ENCODE measurements at regions not wholly inside any gene's neighbourhood (a gene's known extent, or its start where the extent isn't known, plus 50 kb on each side); places are given as distances from the start of the nearest gene placed in this dataset.

DNA sequence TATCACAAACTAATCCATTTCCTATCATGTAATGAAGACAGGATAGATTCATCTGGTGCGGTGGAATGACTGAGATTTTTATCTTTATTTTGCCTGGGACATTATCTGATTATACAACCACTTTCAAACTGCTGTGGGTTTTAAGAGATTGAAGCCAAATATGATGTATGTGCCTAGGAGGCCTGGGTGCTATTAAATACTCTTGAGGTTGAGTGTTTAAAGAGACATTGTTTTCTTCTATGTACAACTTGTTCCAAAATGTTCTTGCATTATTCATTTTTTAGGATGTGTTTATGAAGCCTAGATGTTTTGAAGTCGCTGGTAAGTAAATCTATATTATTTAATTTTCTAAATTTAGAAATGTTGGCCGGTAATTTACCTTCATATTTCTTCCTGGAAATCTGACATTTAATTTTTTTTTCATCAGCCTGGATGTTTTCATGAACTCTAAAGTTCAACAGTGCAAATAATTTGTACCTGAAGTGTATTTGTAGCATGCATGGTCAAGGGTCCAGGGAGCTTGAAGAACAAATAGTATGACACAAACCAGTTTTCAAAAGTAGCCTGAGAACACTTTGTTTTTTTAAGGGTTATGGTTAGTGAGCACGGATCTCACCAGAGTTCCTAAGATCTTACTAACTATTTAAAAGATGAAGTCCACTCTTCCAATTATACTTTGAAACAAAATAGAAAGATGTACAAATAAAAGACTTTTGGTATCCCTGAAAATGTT is 72.8 kb upstream of the ATP8A1 start:
- Mint-ChIP-seq H3K36me3 (ENCODE audit: low read depth) (no peaks in the 10 kb centered on the region), H3K9me3 (peaks cover 8% of the 10 kb centered on the region), H3K27ac (no peak overlapping the region), H3K4me3 (no peak overlapping the region), H3K4me1 (no peaks in the 10 kb centered on the region), H3K27me3 (no peaks in the 10 kb centered on the region)
- DNase-seq: no peak
- ChIA-PET CTCF (no interaction called here), POLR2A (no interaction called here)

DNA sequence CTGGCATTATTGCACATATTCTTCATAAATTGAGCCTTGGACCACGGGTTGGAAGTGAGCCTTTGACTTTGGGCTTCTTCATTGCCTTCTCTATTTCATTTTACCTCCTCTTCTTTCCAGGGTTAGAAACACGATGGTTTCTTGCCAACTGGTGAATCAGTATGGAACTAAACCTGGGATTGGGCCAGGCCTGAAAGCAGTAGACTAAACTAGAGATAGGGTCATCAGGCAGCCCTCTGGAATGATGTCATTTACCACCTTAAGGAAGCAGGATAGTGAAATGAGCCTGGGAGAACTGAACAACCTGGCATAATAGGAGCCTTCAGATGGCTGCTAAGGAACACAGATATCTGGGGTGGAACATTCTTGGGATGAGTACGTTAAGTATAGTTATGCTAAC is 67.5 kb upstream of the ATP8A1 start:
- CTCF ChIA-PET: no interaction called here
- H3K9me3 Mint-ChIP-seq: peaks cover 7% of the 10 kb centered on the region
- no peak overlapping the region for H3K27ac Mint-ChIP-seq
- no peaks in the 10 kb centered on the region for H3K36me3 Mint-ChIP-seq (ENCODE audit: low read depth)
- no peak overlapping the region for H3K4me3 Mint-ChIP-seq
- H3K27me3 Mint-ChIP-seq: no peaks in the 10 kb centered on the region
- DNase-seq: no peak
- POLR2A ChIA-PET: no interaction called here
- no peaks in the 10 kb centered on the region for H3K4me1 Mint-ChIP-seq

DNA sequence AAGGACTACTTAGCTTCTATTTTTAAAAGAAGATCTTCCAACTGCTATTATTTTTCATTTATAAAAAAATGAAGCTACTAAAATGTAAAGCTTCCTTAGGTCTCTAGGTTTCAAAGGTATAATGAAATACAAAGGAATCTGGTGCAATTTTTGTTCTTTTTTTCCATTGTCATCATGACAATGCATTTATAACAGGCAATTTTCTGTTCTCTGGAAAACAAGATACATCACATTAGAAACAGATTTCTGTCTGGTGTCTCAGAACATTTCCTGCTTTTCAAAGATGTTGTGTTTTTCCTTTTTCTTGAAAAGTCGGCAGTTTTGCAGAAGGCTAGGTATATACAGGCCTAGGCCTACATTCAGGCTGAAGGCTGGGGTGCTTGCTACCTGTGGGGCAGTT is 63.6 kb upstream of the ATP8A1 start:
- no peak overlapping the region for H3K27ac Mint-ChIP-seq
- no peaks in the 10 kb centered on the region for H3K9me3 Mint-ChIP-seq
- ChIA-PET POLR2A (no interaction called here), CTCF (no interaction called here)
- no peak overlapping the region for H3K4me3 Mint-ChIP-seq
- DNase-seq: no peak
- no peaks in the 10 kb centered on the region for H3K27me3 Mint-ChIP-seq
- H3K4me1 Mint-ChIP-seq: no peaks in the 10 kb centered on the region
- no peaks in the 10 kb centered on the region for H3K36me3 Mint-ChIP-seq (ENCODE audit: low read depth)

DNA sequence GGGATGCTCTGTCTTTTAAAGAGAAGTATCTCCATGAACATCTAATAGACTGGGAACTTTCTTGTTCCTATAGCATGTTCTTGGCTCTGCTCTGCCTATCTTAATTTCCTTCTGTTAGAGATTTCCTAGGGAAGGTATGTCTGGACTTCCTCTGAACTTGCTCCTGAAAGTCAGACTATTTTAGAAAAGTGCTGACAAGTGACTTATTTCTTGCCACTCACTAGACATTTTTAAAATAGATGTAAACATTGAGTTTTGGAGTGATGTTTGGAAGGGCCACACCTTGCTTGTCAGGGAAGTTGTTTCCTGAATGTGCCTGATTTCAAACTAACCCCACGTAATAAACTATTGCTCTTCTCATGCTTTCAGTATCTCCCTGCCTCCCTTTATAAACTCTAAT is 62.4 kb upstream of the ATP8A1 start:
- CTCF ChIA-PET: no interaction called here
- no peak overlapping the region for H3K4me3 Mint-ChIP-seq
- DNase-seq: no peak
- no peaks in the 10 kb centered on the region for H3K4me1 Mint-ChIP-seq
- H3K9me3 Mint-ChIP-seq: no peaks in the 10 kb centered on the region
- H3K27ac Mint-ChIP-seq: no peak overlapping the region
- no peaks in the 10 kb centered on the region for H3K36me3 Mint-ChIP-seq (ENCODE audit: low read depth)
- peaks cover 2% of the 10 kb centered on the region for H3K27me3 Mint-ChIP-seq
- POLR2A ChIA-PET: no interaction called here

DNA sequence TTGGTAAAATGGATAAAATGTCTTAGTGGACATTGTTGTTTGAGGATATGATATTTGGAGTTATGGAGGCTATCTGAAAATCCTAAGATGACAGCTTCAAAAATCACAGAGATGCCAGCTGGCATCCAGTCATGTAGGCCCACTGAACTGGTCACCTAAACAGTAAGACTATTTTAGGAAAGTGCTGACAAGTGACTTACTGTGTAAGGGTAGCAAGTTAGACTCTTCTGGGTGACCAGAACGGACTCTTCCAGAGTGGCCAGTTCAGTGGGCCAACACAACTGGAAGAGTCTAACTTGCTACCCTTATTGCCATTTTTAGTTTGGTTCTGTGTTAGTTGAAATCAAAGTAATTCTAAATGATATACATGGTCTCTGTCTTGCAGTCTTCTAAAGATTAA is 61.4 kb upstream of the ATP8A1 start:
- H3K36me3 Mint-ChIP-seq (ENCODE audit: low read depth): no peaks in the 10 kb centered on the region
- H3K27ac Mint-ChIP-seq: no peak overlapping the region
- H3K4me3 Mint-ChIP-seq: no peak overlapping the region
- no peaks in the 10 kb centered on the region for H3K4me1 Mint-ChIP-seq
- H3K27me3 Mint-ChIP-seq: peaks cover 2% of the 10 kb centered on the region
- no peak for DNase-seq
- no peaks in the 10 kb centered on the region for H3K9me3 Mint-ChIP-seq
- CTCF ChIA-PET: no interaction called here
- POLR2A ChIA-PET: no interaction called here

DNA sequence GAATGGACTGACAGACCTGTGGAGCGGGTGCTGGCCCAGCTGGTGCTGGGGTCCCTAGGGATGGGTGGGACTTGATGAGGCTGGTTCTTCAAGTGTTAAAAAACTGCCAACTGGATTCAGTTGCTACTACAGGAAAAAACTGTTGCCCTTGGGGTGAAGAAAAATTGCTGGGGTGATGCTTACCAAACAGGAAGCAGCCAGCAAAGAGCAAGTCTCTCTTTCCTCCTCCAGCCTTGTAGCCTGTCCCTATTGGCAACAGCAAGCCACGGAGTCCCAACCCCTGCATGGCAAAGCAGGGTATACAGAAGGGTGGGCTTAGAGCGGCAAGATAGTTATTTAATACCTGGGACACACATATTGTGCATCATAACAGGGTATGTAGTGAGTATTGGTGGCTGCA is 60.1 kb upstream of the ATP8A1 start:
- H3K9me3 Mint-ChIP-seq: no peaks in the 10 kb centered on the region
- CTCF ChIA-PET: interaction anchor here (1.2 kb wide), 1 partner anchor 148 kb away, joined by 3 read pairs; no protein-coding TSS in a partner anchor

DNA sequence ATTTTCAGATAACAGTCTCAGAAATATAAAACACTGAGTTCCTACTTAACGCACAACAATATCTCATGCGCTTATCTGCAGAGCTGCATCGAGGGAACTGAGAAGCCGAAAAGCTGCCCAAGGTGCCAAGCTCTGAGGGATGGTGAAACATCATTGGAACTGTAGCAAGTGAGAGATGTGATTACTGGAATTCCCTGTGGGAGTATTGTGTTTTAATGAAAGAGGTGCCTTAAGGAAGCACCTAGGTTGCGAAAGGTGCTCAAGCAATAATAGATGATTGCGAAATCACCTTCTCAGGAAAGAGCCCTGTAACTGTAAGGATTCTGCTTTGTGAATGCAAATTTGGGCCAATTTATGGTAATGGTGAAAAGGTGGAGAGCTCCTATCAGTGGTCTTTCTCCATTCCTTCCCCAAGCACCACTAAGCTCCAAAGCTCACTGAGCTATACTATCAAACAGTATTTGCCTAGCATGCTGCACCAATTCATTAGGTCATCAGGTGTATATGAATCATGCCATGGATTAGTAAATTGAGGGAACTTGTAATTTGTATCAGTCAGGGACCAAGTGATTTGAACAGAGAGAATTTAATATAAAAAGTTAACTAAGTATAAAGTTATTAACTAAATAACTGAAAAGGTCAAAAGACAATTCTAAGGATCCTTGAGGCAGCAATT is 59.0 kb upstream of the ATP8A1 start:
- Mint-ChIP-seq H3K27ac (no peak overlapping the region), H3K4me3 (no peak overlapping the region), H3K4me1 (no peaks in the 10 kb centered on the region), H3K36me3 (ENCODE audit: low read depth) (no peaks in the 10 kb centered on the region), H3K9me3 (no peaks in the 10 kb centered on the region), H3K27me3 (peaks cover 4% of the 10 kb centered on the region)
- DNase-seq: no peak
- ChIA-PET POLR2A (no interaction called here), CTCF (no interaction called here)

More for the DNA sequence above, 60.1 kb upstream of the ATP8A1 start:
- Mint-ChIP-seq H3K36me3 (ENCODE audit: low read depth) (no peaks in the 10 kb centered on the region), H3K4me1 (no peaks in the 10 kb centered on the region), H3K27me3 (peaks cover 2% of the 10 kb centered on the region), H3K4me3 (no peak overlapping the region), H3K27ac (no peak overlapping the region)
- DNase-seq: no peak
- POLR2A ChIA-PET: no interaction called here

DNA sequence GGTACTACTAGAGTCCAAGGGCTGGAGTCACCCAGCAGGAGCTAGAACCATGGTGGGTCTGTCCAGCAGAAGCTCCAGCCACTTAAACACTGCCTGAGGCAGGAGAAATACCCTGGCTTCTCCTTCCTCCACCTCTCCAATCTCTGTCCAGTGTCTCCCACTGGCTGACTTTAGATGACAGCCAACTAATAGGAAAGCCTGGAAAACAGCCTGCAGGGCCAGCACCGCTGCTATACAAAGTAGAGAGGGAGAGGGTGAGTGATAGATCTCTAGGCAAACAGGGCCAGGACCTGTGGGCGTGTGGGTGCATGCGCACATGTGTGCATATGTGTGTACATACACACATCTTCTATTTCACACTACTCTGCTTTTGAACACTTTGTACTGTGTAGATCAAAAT is 56.5 kb upstream of the ATP8A1 start:
- DNase-seq: no peak
- no peak overlapping the region for H3K4me3 Mint-ChIP-seq
- POLR2A ChIA-PET: no interaction called here
- no peak overlapping the region for H3K27ac Mint-ChIP-seq
- H3K36me3 Mint-ChIP-seq (ENCODE audit: low read depth): no peaks in the 10 kb centered on the region
- peaks cover 4% of the 10 kb centered on the region for H3K27me3 Mint-ChIP-seq
- no peaks in the 10 kb centered on the region for H3K4me1 Mint-ChIP-seq
- CTCF ChIA-PET: no interaction called here
- H3K9me3 Mint-ChIP-seq: no peaks in the 10 kb centered on the region

DNA sequence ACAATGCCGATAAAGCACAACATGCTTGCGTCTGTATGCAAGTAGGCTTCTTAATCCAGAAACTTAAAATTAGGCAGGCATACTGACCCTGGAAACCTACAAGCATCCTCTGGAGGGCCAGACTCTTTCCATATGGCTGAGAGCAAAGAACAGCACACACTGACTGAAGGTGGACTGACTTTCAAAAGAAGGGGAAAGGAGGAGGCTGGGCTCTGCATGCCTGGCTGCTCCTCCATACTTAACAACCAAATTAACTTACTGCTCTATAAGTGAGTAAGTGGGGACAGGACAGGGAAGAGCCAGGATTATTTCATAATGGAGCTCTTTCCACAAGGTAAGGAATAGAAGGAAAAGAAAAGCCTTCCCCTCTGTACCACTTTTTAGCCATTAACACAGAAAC is 55.9 kb upstream of the ATP8A1 start:
- no peak overlapping the region for H3K27ac Mint-ChIP-seq
- H3K27me3 Mint-ChIP-seq: peaks cover 4% of the 10 kb centered on the region
- H3K4me1 Mint-ChIP-seq: no peaks in the 10 kb centered on the region
- CTCF ChIA-PET: no interaction called here
- POLR2A ChIA-PET: no interaction called here
- H3K9me3 Mint-ChIP-seq: no peaks in the 10 kb centered on the region
- no peaks in the 10 kb centered on the region for H3K36me3 Mint-ChIP-seq (ENCODE audit: low read depth)
- H3K4me3 Mint-ChIP-seq: no peak overlapping the region
- no peak for DNase-seq

DNA sequence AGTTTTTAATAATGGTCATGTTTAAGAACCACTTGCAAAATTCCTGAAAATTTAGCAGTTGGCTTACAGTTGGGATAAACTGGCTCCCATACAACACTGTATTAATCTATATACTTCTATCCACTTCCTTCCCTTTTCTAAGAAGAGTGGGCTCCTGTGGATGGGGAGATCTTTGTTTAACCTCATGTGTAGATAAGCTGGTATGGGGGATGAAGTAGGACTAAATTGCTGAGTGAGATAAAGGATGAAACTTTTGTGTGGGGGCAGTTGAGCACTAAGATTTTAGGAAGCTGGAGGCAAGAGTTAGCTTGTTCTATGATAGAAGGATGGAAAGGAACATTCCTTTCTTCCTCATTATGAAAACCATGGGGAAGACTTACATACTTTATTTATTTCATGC is 54.6 kb upstream of the ATP8A1 start:
- Mint-ChIP-seq H3K4me3 (no peak overlapping the region), H3K4me1 (no peaks in the 10 kb centered on the region), H3K36me3 (ENCODE audit: low read depth) (no peaks in the 10 kb centered on the region), H3K27me3 (peaks cover 4% of the 10 kb centered on the region), H3K27ac (no peak overlapping the region), H3K9me3 (no peaks in the 10 kb centered on the region)
- ChIA-PET CTCF (no interaction called here), POLR2A (no interaction called here)
- no peak for DNase-seq

DNA sequence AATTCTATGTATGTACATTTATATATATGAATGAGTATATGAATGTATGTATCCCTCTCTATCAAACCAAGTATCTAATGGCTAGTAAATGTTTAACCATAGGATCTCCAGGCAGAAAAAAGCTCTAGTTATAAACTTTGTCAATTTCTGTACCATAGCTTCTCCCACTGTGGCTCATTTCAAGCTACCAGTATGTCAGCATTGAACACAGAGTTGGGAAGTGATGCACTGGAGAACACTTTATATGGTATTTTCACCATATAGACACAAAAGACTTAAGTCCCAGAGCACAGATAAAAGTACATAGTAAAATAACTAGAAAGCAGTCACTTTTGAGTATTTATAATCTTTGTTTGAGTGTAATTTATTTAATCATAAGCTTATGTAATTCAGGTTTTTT is 53.9 kb upstream of the ATP8A1 start:
- POLR2A ChIA-PET: no interaction called here
- Mint-ChIP-seq H3K27ac (no peak overlapping the region), H3K9me3 (no peaks in the 10 kb centered on the region), H3K4me3 (no peak overlapping the region), H3K4me1 (no peaks in the 10 kb centered on the region), H3K36me3 (ENCODE audit: low read depth) (no peaks in the 10 kb centered on the region), H3K27me3 (peaks cover 4% of the 10 kb centered on the region)
- DNase-seq: no peak
- CTCF ChIA-PET: no interaction called here

DNA sequence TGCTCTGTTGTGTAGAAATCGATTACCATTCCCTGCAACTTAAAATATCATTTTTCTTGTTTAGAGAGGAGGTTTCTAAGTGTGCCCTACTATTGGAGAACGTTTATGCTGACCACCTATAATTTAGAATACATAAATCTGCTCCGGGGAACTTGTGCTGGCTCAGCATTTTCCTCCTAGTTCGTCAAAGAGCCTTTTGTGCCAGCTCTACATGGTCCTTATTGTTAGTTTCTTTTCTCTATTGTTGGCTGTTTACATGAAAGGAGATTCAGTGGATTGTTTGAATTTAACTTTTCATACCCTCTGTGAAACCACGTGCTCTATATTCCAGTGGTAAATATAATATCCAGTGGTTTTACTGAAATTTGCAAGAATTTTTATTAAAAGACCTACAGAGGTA is 53.4 kb upstream of the ATP8A1 start:
- ChIA-PET POLR2A (no interaction called here), CTCF (no interaction called here)
- no peak for DNase-seq
- Mint-ChIP-seq H3K36me3 (ENCODE audit: low read depth) (no peaks in the 10 kb centered on the region), H3K9me3 (no peaks in the 10 kb centered on the region), H3K27ac (no peak overlapping the region), H3K4me1 (no peaks in the 10 kb centered on the region), H3K27me3 (peaks cover 4% of the 10 kb centered on the region), H3K4me3 (no peak overlapping the region)

DNA sequence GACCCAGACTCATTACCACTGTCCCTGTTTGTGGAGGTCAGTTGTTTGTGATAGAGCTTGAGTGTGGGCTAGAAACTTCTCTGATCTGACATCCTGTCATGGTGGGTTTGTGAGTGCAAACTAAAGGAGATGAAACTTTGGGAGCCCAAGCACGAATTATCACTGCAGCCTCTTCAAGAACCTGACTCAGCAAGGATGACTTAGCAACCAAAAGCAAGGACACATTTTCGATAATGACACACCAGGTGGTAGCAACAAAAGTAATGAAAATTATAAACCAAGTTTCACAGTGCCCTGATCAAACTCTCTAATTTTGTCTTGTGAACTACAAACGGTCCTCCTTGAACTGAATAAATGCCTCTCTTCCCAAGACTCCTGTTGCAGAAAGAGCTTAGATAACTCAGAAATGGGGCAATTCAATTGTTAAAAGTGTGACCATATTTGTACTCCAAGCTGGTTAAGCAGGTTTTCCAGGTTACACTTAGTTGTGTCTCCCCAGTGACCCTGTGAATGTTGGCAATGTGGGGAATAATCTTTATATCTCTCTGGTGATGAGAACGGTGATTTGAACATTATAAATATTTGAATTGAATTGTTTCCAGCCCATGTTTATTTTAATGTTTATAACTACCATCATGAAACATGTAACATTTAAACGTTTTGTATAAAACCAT is 52.6 kb upstream of the ATP8A1 start:
- POLR2A ChIA-PET: no interaction called here
- Mint-ChIP-seq H3K4me3 (no peak overlapping the region), H3K27me3 (peaks cover 4% of the 10 kb centered on the region), H3K9me3 (no peaks in the 10 kb centered on the region), H3K36me3 (ENCODE audit: low read depth) (no peaks in the 10 kb centered on the region), H3K27ac (no peak overlapping the region), H3K4me1 (no peaks in the 10 kb centered on the region)
- DNase-seq: no peak
- CTCF ChIA-PET: no interaction called here

DNA sequence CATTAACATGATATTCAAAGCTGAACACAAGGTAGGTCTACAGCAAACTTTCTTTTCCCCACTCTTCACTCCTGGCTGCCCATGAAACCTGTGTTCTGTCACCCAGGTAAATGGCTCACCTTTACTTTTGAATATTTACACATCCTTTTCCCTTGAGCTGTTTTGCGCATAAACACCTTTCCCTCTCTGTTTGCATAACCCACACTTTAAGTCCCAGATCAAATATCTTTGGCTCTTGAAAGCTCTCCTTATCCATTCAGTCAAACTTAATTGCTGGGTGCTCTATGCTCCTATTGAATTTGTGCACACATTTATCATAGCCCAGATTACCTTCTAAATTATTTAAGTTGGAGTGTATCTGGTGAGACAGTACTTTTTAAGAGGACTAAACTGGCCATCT is 51.7 kb upstream of the ATP8A1 start:
- POLR2A ChIA-PET: interaction anchor here (0.7 kb wide), 1 partner anchor 57 kb away, joined by 4 read pairs; no protein-coding TSS in a partner anchor

More for the DNA sequence above, 51.7 kb upstream of the ATP8A1 start:
- DNase-seq: no peak
- CTCF ChIA-PET: interaction anchor here (0.5 kb wide), 1 partner anchor 108 kb away, joined by 3 read pairs; no protein-coding TSS in a partner anchor
- H3K4me1 Mint-ChIP-seq: no peaks in the 10 kb centered on the region
- H3K9me3 Mint-ChIP-seq: no peaks in the 10 kb centered on the region
- no peak overlapping the region for H3K27ac Mint-ChIP-seq
- H3K36me3 Mint-ChIP-seq (ENCODE audit: low read depth): no peaks in the 10 kb centered on the region
- H3K4me3 Mint-ChIP-seq: no peak overlapping the region
- peaks cover 2% of the 10 kb centered on the region for H3K27me3 Mint-ChIP-seq

All from activated CD4-positive, alpha-beta memory T cell treated with anti-CD3 and anti-CD28 coated beads, Interleukin-2, amount 10 ng/mL, durations not matched to agents 7 days and 5 days (primary cell).